GM21786 (cell line): ENCODE measurements at regions not wholly inside any gene's neighbourhood (a gene's known extent, or its start where the extent isn't known, plus 50 kb on each side); places are given as distances from the start of the nearest gene placed in this dataset.

Experiments
- ATAC-seq: cut with Tn5 transposase; IDR thresholded peaks from one replicate; pipeline ENCODE4 v1.9.1; 2021; ENCODE audit not compliant: unreplicated experiment

GRCh38 chr16:86681757-86682106 lies 103.4 kb downstream of the FOXL1 start:
- ATAC-seq, result no peak

GRCh38 chr16:86682219-86682904 lies 104.0 kb downstream of the FOXL1 start:
- ATAC-seq, result no peak

- no peak for ATAC-seq
These were observed 105.3 kb downstream of the FOXL1 start for GRCh38 chr16:86683441-86684194.

- no peak for ATAC-seq
These were observed 106.7 kb downstream of the FOXL1 start for GRCh38 chr16:86685076-86685475.

GRCh38 chr16:86690970-86691369 lies 112.6 kb downstream of the FOXL1 start:
- no peak for ATAC-seq

GRCh38 chr16:86692426-86692825 lies 114.1 kb downstream of the FOXL1 start:
- no peak for ATAC-seq

GRCh38 chr16:86693033-86693432 lies 114.7 kb downstream of the FOXL1 start:
- ATAC-seq, result no peak

GRCh38 chr16:86697715-86698114 lies 119.4 kb downstream of the FOXL1 start:
- ATAC-seq, result no peak

GRCh38 chr16:86700046-86700945 lies 121.9 kb downstream of the FOXL1 start:
- ATAC-seq, result no peak

- ATAC-seq, result no peak
These were observed 123.1 kb downstream of the FOXL1 start for GRCh38 chr16:86701286-86701975.

GRCh38 chr16:86702824-86703588 lies 124.7 kb downstream of the FOXL1 start:
- ATAC-seq, result no peak

GRCh38 chr16:86704516-86704915 lies 126.2 kb downstream of the FOXL1 start:
- no peak for ATAC-seq

GRCh38 chr16:86706726-86707125 lies 128.4 kb downstream of the FOXL1 start:
- ATAC-seq, result no peak

- ATAC-seq, result no peak
These were observed 128.8 kb downstream of the FOXL1 start for GRCh38 chr16:86707171-86707570.

- no peak for ATAC-seq
These were observed 129.2 kb downstream of the FOXL1 start for GRCh38 chr16:86707581-86707980.

GRCh38 chr16:86708431-86708830 lies 130.1 kb downstream of the FOXL1 start:
- no peak for ATAC-seq

GRCh38 chr16:86709103-86709502 lies 130.8 kb downstream of the FOXL1 start:
- ATAC-seq, result no peak

GRCh38 chr16:86709902-86710601 lies 131.7 kb downstream of the FOXL1 start:
- ATAC-seq, result no peak

GRCh38 chr16:86710602-86710950 lies 132.2 kb downstream of the FOXL1 start:
- no peak for ATAC-seq
